ENCODE measurements at regions not wholly inside any gene's neighbourhood (a gene's known extent, or its start where the extent isn't known, plus 50 kb on each side); places are given as distances from the start of the nearest gene placed in this dataset.

DNA sequence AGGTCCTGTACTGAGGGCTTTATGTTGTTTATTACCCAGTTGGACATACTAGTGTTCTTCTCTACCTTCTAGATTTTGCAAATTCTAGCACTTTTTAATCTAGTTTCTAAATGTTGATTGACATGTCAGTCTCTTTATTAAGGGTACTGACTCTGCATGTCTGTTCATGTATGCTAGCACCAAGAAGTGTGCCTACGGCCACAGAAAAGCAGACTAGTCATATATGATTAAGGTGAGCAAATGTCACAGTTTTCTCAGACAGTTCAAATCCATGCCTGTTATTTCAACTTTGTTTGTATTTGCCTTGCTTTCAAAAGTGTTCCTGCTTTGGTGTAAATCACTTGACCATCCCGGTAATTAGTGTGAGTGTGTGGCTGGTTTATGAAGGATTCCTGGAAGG is 145.0 kb upstream of the DSEL start:
- DNase-seq (ENCODE audit: low read depth in 2 of 2), result no peak

- no peak for DNase-seq (ENCODE audit: low read depth in 2 of 2)
Measured at GRCh38 chr18:67654101-67654500, 137.6 kb upstream of the DSEL start.

- DNase-seq (ENCODE audit: low read depth in 2 of 2), result no peak
Measured at GRCh38 chr18:67652288-67652687, 135.8 kb upstream of the DSEL start.

GRCh38 chr18:67651438-67651837 is 134.9 kb upstream of the DSEL start:
- no peak for DNase-seq (ENCODE audit: low read depth in 2 of 2)

GRCh38 chr18:67650686-67651385 is 134.3 kb upstream of the DSEL start:
- DNase-seq (ENCODE audit: low read depth in 2 of 2), result no peak

DNA sequence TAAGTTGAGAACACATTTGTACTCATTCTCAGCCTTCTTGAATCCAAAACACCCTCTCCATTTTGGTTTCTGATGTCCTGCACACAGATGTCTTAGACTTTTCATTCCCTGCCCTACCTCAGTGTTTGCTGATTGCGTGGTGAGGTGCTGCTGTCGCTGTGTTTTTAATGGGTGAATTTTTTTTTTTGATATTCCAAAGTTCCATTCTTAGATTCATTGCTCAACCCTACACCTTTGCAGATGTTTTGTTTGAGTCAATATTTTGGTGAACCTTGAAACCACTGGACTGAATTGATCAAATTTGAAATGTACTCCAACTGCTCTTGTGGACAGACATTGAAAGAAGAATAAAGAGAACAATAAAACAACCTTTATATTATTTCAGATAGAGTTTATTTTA is 130.4 kb upstream of the DSEL start:
- DNase-seq (ENCODE audit: low read depth in 2 of 2), result no peak

- DNase-seq (ENCODE audit: low read depth in 2 of 2), result no peak
Measured at GRCh38 chr18:67644226-67644625, 127.7 kb upstream of the DSEL start.

- no peak for DNase-seq (ENCODE audit: low read depth in 2 of 2)
Measured at GRCh38 chr18:67639872-67640271, 123.4 kb upstream of the DSEL start.

- DNase-seq (ENCODE audit: low read depth in 2 of 2), result no peak
Measured at GRCh38 chr18:67636597-67637385, 120.3 kb upstream of the DSEL start.

DNA sequence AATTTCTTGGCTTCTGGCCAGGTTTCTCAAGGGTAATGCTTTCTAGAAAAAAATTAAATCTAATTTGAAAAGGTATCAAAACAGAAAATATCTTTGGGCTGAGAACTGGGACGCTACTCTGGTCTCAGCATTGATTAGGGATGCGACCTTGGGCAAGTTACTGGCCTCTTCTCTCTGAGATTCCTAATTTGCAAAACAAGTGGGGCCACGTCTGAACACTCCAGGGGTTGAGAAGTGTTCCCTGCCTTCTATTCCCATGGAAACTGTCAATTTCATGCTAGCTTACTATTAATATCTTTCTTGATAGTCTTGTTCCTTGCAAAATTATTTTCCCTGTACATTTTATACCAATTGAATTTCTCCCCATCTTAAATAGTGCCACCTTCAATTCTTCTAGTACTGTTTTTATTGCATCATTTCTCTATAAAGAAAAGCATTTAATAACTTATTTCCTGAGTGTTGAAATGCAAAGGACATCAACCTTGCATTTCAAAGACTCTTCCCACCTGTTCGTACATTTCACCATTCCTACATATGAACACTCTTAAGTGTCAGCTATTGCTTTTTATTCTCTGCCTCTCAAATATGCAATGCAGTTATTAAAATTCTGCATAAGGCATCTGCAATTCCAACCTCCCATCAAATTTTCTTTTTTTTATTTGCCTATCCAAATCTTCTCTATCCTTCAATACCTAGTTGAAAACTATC is 118.3 kb upstream of the DSEL start:
- DNase-seq (ENCODE audit: low read depth in 2 of 2), result no peak

DNA sequence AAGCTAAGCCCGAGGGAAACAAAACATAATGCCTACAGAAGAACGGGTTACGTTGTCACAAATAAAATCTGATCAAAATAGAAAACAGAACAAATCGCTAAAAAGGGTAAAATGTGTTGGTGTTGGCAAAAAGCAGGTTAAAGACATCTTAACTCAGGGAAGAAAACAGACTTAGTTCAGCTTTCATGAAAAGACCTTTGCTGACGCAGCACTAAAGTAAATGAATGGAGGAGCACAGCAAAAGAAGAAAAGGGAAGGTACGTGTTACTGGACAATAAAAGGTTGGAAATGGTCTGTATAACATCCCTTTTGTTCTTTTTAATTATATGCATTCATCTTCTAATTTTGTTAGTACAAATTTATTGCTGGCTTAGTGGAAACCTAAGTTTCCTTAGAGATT is 117.4 kb upstream of the DSEL start:
- no peak for DNase-seq (ENCODE audit: low read depth in 2 of 2)

DNA sequence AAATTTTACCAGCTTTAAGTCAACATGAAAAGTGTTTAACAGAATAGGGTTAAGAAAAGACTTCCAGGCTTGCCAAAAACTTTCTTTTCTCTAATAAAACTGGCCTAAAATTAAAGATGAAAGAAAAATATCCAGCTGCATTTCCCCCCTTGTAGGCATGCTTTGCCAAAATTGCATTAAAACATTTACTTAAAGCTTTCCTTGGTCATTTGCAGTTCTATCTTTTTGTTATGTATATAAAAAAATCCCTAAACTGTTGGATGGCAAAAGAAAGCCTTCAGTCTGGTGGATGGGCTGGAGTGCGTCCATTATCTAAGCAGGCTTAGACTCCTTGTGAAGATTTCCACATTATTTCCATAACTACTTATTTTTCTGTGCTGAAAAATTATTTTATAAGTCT is 105.4 kb upstream of the DSEL start:
- no peak for DNase-seq (ENCODE audit: low read depth in 2 of 2)

- no peak for DNase-seq (ENCODE audit: low read depth in 2 of 2)
Measured at GRCh38 chr18:67621049-67621713, 104.7 kb upstream of the DSEL start.

DNA sequence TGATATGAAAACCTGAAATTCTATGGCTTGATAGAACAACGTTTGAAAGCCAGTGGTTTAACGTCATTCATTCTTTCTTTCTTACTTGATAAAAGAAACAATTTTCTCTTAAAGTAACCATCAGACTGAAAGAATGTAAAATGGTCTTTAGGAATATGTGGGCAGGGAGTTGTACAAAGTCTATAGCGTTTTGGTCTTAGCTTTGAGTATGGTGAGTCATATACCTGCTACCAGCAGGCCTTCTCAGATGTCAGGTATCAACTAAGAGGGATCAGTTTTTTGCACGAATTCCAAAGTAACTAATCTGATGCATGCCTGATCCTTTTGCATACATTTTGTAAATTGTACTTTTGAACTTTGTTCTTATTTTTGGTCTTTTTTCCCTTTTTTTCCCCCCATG is 101.5 kb upstream of the DSEL start:
- no peak for DNase-seq (ENCODE audit: low read depth in 2 of 2)

GRCh38 chr18:67615876-67616275 is 99.4 kb upstream of the DSEL start:
- DNase-seq (ENCODE audit: low read depth in 2 of 2), result no peak

- DNase-seq (ENCODE audit: low read depth in 2 of 2), result no peak
Measured at GRCh38 chr18:67613731-67614130, 97.2 kb upstream of the DSEL start.

DNA sequence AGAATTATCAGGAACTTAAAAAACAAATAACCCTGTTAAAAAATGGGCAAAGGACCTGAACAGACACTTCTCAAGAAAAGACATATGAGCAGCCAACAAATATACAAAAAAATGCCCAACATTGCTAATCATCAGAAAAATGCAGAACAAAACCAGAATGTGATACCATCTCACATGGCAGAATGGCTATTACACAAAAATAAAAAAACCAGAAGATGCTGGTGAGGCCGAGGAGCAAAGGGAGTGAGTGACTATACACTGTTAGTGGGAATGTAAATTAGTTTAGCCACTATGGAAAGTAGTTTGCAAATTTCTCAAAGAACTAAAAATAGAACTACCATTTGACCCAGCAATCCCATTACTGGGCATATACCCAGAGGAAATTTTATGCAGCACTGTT is 95.8 kb upstream of the DSEL start:
- no peak for DNase-seq (ENCODE audit: low read depth in 2 of 2)

DNA sequence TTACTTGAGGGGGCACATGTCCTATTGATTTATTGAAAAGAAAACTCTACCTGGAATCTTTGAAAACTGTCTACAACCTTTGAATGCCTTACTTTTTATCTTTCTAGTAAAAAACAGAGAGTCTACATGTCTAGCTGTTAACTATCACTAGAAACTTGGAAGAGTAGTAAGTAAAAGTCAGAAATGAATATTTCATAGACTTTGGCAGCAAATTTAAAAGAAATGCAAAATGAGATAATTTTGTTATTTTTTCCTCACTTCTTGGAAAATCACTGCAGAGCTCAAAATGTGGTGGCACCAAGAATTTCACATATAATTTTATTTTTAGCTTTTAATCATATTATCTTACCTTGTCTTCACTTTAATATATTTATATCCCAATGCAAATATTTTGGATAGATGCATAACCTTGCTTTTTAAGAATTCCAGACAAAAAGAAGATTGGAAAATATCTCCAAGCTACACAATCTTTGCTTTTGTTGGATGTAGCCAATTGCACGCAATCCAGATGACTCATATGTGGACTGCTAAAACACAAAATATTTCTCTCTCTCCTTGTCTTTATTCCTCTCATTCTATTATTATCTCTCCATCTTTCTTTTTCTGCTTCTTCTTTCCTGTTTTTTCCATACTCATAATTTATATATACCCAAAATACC is 92.2 kb upstream of the DSEL start:
- DNase-seq (ENCODE audit: low read depth in 2 of 2), result no peak

- DNase-seq (ENCODE audit: low read depth in 2 of 2), result no peak
Measured at GRCh38 chr18:67608191-67608590, 91.7 kb upstream of the DSEL start.

DNA sequence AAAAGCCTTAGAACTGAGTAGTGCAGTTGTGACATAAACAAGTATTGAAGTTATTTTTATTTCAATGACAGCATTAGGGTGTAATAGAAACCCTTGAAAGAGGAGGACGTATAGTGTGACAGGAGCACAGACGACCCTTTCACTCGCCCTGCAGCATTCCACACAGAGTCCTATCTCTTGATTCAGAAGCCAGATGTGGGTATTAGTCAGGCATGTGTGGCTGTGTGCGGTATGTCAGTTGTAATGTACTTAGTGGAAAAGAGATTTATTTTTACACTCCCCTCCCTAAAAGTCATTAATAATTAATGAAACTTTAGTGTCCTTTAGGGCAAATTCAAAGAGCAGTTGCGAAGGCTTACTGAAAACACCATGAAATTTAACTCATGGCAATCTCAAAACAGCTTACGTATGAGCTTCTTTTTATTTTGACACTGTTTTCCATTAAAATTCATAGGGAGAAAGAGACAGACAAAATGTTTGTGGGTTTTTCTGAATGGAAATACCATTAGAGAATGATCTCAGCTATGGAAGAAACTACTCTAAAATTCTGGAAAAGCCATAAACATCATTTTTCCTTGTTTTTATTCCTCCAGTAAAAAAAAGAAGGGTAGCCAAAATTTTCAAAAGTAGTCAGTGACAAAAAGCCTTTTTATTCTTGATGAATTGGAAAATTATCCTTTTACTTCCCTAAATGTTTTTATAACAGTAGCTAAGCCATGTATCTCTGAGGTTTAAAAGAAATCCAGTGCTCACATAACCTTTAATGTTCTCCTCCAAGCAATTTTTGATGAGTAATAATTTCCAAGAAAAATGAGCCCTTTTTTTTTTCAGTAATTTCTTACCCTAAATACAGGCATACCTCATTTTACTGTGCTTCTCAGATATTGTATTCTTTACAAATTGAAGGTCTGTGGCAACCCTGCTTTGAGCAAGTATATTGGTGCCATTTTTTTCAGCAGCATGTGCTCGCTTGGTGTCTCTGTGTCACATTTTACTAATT is 84.0 kb upstream of the DSEL start:
- no peak for DNase-seq (ENCODE audit: low read depth in 2 of 2)

- DNase-seq (ENCODE audit: low read depth in 2 of 2), result no peak
Measured at GRCh38 chr18:67599277-67599676, 82.8 kb upstream of the DSEL start.

All from stimulated activated CD4-positive, alpha-beta T cell treated with anti-CD3 and anti-CD28 coated beads, Interleukin-4, amount 100 ng/mL, for 48 hours (primary cell).